GM21576 (cell line): ENCODE measurements at regions not wholly inside any gene's neighbourhood (a gene's known extent, or its start where the extent isn't known, plus 50 kb on each side); places are given as distances from the start of the nearest gene placed in this dataset.

Experiments
- ATAC-seq: cut with Tn5 transposase; IDR thresholded peaks from one replicate; pipeline ENCODE4 v1.9.1; 2021; ENCODE audit warnings: mild to moderate bottlenecking, moderate library complexity; ENCODE audit not compliant: unreplicated experiment

DNA sequence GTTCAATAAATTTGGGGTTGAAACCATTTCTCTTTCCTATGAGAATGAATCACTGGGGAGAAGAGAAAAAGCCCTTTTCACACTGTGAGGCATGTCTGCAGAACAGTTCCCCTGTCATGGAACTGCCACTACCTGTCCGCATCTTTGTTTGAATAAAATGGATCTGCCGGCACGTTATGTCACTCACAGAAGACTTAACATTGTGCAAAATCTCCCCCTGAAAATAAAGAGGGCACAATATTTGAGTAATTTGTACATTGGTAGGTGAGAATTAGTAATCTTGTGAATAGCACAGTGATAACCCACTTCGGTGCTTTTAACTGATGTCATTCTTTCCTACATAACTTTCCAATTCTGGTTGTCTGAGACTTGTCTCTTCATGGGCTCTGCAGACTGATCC is 804.0 kb downstream of the C6orf118 start:
- no peak for ATAC-seq

- no peak for ATAC-seq
Observed at GRCh38 chr6:164502833-164503232, 806.6 kb downstream of the C6orf118 start.

- ATAC-seq: no peak
Observed at GRCh38 chr6:164495882-164496495, 813.4 kb downstream of the C6orf118 start.

- no peak for ATAC-seq
Observed at GRCh38 chr6:164478426-164478825, 831.0 kb downstream of the C6orf118 start.

- ATAC-seq: no peak
Observed at GRCh38 chr6:164477790-164478189, 831.6 kb downstream of the C6orf118 start.

- ATAC-seq: no peak
Observed at GRCh38 chr6:164477101-164477500, 832.3 kb downstream of the C6orf118 start.

GRCh38 chr6:164469276-164469949 is 840.0 kb downstream of the C6orf118 start:
- ATAC-seq: no peak

- ATAC-seq: no peak
Observed at GRCh38 chr6:164455835-164456234, 853.6 kb downstream of the C6orf118 start.

DNA sequence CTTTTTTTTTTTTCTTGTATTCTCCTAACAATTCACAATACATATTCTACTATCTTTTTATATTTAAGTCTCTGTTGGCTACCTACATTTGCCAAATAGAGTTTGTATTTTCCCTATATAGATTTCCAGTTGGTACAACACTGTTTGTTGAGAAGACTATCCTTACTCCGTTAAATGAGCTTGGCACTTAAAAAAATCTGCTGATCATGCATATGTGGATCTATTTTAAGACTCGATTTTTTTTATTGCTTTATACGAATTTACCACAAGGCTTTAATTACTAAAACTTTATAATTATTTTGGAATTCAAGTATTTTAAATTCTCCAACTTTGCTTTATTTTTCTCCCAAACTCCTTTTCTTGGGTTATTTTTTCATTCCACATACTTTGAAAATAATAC is 855.6 kb downstream of the C6orf118 start:
- no peak for ATAC-seq

GRCh38 chr6:164442572-164442971 is 866.8 kb downstream of the C6orf118 start:
- ATAC-seq: no peak

GRCh38 chr6:164439331-164439730 is 870.1 kb downstream of the C6orf118 start:
- ATAC-seq: no peak

- no peak for ATAC-seq
Observed at GRCh38 chr6:164436976-164437375, 872.4 kb downstream of the C6orf118 start.

DNA sequence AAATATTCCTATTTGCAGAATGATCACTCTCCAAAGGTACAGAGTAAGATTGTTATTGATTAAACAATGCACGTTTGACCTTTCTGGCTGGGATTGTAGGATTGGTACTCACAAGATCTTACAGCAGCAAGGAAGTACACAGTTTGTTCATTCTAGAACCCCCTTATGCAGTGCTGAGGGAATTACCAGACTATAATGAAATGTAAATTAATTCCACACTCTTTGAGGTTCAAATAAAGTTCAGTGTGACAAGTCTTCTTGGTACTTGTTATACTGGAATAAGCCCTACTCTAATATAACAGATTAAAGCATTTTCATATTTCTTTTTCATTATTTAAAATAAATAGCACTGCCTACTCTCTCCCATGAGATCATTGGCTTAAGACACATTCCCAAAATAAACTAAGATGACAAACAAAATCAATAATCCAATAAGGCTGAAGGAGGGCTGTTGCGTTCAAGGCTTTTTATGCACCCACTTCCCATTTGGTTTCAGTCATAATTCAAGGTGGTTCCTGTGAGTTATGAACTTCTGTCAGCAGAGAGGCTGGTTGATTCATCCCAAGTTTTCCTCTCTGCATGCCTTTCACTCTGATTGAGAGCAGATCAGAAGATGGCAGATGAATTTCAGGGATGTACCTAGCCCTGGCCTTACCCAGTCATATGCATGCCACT is 881.5 kb downstream of the C6orf118 start:
- ATAC-seq: no peak

DNA sequence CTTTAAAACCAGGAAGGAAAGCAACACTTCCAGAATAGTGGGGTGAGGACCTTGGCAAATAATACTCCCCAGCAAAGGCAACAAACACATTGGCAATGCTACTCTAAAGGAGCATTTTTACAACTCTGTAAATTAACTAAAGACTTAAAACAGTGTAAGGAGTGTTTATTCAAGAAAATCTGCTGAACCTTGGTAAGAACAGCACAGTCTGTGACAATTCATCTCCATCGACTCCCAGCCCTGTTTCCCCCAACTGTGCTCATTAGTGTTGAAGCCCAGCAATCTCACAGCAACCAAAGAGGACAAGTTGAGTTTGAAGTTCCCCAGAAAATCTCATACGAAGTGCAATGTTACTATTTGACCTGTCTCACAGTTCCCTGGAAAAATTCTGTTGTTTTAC is 884.9 kb downstream of the C6orf118 start:
- no peak for ATAC-seq

GRCh38 chr6:164419099-164419498 is 890.3 kb downstream of the C6orf118 start:
- ATAC-seq: no peak

DNA sequence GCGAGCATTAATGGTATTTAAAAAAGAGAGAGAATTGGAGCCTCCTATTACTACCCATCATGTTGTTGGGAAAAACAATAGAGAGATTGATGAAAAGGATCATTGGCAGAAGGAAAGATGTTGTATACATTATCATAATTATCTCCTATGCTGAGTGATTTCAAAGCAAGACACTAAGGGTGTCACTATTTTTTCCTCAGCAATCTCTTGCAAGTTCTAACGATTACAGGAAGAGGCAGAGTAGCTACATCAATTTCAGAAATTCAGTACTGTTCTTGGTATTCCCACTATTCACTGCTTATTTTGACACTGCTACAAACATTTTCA is 891.2 kb downstream of the C6orf118 start:
- ATAC-seq: no peak

GRCh38 chr6:164417537-164418261 is 891.7 kb downstream of the C6orf118 start:
- no peak for ATAC-seq

GRCh38 chr6:164415832-164416563 is 893.4 kb downstream of the C6orf118 start:
- no peak for ATAC-seq

DNA sequence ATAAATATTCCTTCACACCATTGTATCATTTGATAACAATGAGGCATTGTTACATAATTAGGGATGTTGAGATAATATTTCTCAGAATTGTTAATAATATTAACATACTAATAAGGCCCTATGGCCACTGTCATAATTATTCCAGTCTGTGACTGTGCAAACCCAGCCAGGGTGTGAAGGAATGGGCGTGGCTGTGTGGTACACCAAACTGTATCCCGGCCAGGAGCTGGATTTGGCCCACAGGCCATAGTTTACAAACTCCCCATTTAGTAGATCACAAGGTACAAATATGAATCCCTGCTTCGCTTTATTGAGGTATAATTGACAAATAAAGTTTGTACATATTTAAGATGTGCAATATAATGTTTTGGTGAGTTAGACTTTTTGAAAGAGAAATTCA is 894.7 kb downstream of the C6orf118 start:
- ATAC-seq: no peak

DNA sequence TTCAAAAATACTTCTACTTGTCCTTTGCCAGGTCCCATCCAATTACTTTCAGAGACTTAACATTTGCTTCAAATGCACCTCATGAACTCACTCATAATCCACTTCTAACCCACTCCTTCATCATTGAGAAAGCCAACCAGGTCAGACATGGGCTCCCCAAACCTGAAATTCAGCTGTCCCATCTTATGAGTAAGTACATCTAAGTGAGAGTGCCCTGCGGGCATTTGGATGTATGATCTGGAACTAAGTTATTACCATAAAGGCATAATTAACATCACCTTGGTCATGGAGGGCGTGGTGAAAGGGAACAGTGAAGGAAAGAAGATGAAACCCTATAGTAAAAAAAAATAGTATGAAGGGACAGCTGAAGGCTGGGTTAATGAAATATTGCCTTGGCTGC is 896.8 kb downstream of the C6orf118 start:
- ATAC-seq: no peak

- no peak for ATAC-seq
Observed at GRCh38 chr6:164410017-164410416, 899.4 kb downstream of the C6orf118 start.
